DND-41 (cell line): ENCODE measurements at regions not wholly inside any gene's neighbourhood (a gene's known extent, or its start where the extent isn't known, plus 50 kb on each side); places are given as distances from the start of the nearest gene placed in this dataset.

Experiments
- ATAC-seq: fragments of 200-7000 bp; cut with Tn5 transposase; 3 replicates; pipeline ENCODE4 v1.9.1; 2021; ENCODE audit warnings: low read depth; ENCODE audit not compliant: insufficient read depth
- DNase-seq: peaks from one replicate; pipeline ENCODE4 v3.0.0-alpha.2; 2020
- H2AFZ ChIP-seq: 2 replicates; pipeline ENCODE4 v1.6.0; 2012; ENCODE audit warnings: low read depth, low read length
- H3K27ac ChIP-seq: 2 replicates; pipeline ENCODE4 v1.5.1; 2012; ENCODE audit warnings: low read length, inconsistent platforms
- H3K27me3 ChIP-seq: fragments of 200-600 bp; sonication (generic); 2 replicates; pipeline ENCODE4 v1.6.0; 2012; ENCODE audit warnings: low read length, mild to moderate bottlenecking, inconsistent platforms; ENCODE audit not compliant: insufficient read depth, poor library complexity
- H3K36me3 ChIP-seq: 2 replicates; pipeline ENCODE4 v1.5.1; 2012; ENCODE audit warnings: low read length, inconsistent platforms; ENCODE audit not compliant: insufficient read depth
- H3K4me1 ChIP-seq: 2 replicates; pipeline ENCODE4 v1.5.1; 2012; ENCODE audit warnings: mild to moderate bottlenecking, low read length; ENCODE audit not compliant: insufficient read depth
- H3K4me2 ChIP-seq: 2 replicates; pipeline ENCODE4 v1.6.0; 2012; ENCODE audit warnings: mild to moderate bottlenecking, moderate library complexity, low read length, inconsistent platforms; ENCODE audit not compliant: insufficient read depth
- H3K4me3 ChIP-seq, 2 experiments: fragments of 200-600 bp in 1 of 2; shearing (Covaris generic) in 1 of 2; 2 replicates each; pipeline ENCODE4 v1.5.1; 2012 to 2016; ENCODE audit warnings: inconsistent platforms in 2 of 2, low read length in 2 of 2, mild to moderate bottlenecking in 2 of 2, low read depth in 1 of 2, moderate library complexity in 1 of 2
- H3K79me2 ChIP-seq: 2 replicates; pipeline ENCODE4 v1.6.0; 2012; ENCODE audit warnings: low read length, inconsistent platforms; ENCODE audit not compliant: insufficient read depth
- H3K9ac ChIP-seq: 2 replicates; pipeline ENCODE4 v1.6.0; 2012; ENCODE audit warnings: low read depth, mild to moderate bottlenecking, inconsistent platforms, low read length, moderate library complexity
- H3K9me3 ChIP-seq: 2 replicates; pipeline ENCODE4 v1.5.1; 2012; ENCODE audit warnings: low read length, moderate library complexity, mild to moderate bottlenecking, inconsistent platforms; ENCODE audit not compliant: insufficient read depth, severe bottlenecking
- H4K20me1 ChIP-seq: 2 replicates; pipeline ENCODE4 v1.6.0; 2012; ENCODE audit warnings: low read length; ENCODE audit not compliant: insufficient read depth
- EZH2 ChIP-seq: IDR thresholded peaks from 3 replicates; pipeline ENCODE4 v1.6.1; 2012; ENCODE audit warnings: borderline replicate concordance, low read depth, mild to moderate bottlenecking, moderate library complexity, low read length, inconsistent platforms; ENCODE audit not compliant: severe bottlenecking
- TF ChIP-seq, protein P1 (sequence below): IDR thresholded peaks from 2 replicates; pipeline ENCODE4 v1.5.1; 2012; ENCODE audit warnings: borderline replicate concordance, low read length, moderate library complexity, mild to moderate bottlenecking; ENCODE audit not compliant: poor library complexity, severe bottlenecking; ENCODE audit errors: extremely low read depth

DNA sequence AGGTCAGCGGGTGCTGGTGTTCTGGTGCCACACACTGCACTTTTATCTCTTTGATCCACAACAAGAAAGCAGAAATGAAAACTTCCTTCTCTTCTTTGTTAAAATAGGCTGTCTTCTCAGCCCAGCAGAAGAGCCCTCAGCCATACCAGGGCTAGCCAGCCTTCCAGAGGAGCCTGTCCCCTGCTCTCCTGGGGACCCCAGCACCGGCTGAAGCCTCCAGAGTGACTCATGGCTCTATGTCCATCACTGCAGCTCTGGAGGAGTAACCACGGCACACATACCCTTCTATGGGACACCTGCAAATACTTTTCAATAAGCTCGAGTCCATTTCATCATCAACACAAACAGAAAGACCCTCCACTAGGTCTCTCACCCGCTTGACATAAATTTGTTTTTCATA lies 135.6 kb upstream of the CST7 start:
- Histone ChIP-seq H2AFZ (no peak overlapping the region), H4K20me1 (no peaks in the 10 kb centered on the region), H3K27me3 (no peaks in the 10 kb centered on the region), H3K79me2 (no peaks in the 10 kb centered on the region), H3K27ac (no peak overlapping the region), H3K4me3 (no peak overlapping the region), H3K4me1 (no peaks in the 10 kb centered on the region), H3K9me3 (no peaks in the 10 kb centered on the region), H3K9ac (no peak overlapping the region), H3K36me3 (no peaks in the 10 kb centered on the region), H3K4me2 (no peak overlapping the region)
- no peak for ATAC-seq
- no peak for TF ChIP-seq EZH2
- TF ChIP-seq, protein P1, sequence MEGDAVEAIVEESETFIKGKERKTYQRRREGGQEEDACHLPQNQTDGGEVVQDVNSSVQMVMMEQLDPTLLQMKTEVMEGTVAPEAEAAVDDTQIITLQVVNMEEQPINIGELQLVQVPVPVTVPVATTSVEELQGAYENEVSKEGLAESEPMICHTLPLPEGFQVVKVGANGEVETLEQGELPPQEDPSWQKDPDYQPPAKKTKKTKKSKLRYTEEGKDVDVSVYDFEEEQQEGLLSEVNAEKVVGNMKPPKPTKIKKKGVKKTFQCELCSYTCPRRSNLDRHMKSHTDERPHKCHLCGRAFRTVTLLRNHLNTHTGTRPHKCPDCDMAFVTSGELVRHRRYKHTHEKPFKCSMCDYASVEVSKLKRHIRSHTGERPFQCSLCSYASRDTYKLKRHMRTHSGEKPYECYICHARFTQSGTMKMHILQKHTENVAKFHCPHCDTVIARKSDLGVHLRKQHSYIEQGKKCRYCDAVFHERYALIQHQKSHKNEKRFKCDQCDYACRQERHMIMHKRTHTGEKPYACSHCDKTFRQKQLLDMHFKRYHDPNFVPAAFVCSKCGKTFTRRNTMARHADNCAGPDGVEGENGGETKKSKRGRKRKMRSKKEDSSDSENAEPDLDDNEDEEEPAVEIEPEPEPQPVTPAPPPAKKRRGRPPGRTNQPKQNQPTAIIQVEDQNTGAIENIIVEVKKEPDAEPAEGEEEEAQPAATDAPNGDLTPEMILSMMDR, result no peak
- DNase-seq, result no peak

DNA sequence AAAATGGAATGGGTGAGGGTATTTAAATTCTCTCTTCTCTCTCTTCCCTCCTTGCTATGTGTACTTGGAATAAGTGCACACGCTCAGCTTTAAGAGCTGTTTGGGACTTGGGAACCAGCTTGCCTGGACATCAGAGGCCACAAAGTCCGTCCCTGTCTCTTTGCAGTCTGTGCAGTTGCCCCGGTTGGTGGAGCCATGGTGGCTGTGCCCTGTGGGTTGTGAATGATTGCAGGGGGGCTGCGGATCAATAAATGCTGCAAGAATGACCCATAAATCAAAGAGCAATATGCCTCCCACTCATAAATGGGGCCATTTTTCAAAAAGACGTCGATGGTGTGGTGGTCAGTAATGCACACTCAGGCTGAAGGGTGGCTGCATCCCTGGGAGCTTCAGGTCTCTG lies 135.1 kb upstream of the CST7 start:
- no peak overlapping the region for H3K27ac ChIP-seq
- no peak for DNase-seq
- no peaks in the 10 kb centered on the region for H3K36me3 ChIP-seq
- H2AFZ ChIP-seq, result no peak overlapping the region
- H3K79me2 ChIP-seq, result no peaks in the 10 kb centered on the region
- H3K4me3 ChIP-seq, result no peak overlapping the region
- H3K9ac ChIP-seq, result no peak overlapping the region
- no peak for ATAC-seq
- H4K20me1 ChIP-seq, result no peaks in the 10 kb centered on the region
- no peaks in the 10 kb centered on the region for H3K9me3 ChIP-seq
- no peaks in the 10 kb centered on the region for H3K4me1 ChIP-seq
- H3K27me3 ChIP-seq, result no peaks in the 10 kb centered on the region
- TF ChIP-seq EZH2, result no peak
- TF ChIP-seq, protein P1, result no peak
- no peak overlapping the region for H3K4me2 ChIP-seq

DNA sequence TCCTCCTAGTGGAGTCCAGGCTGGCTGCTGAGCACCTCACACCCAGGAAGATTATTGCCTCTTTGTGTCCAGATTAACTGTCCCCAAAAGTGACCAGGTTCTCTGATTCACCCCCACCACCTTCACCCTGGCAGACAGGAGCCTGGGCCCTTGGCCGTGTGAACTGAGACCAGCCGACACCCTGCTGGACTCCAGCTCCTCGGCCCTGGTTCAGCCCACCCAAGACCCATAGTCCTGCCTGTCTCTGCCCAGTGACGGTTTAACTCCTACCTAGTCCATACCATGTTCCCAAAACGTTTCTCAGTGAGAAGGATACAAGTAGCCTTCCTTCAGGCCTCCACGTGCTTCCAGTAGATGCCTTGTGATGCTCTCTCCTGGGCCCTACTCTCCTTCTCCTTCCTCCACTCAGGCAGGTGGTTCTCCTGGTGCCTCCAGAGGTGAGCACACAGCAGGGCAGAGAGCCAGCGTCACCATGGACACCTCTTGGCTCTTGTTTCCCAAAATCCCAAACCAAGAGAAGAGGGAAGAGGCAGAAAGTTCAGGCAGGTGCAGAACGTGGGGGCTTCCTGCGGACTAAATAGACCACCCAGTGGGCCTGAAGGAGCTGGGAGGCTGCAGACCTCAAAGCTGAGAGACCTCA lies 134.4 kb upstream of the CST7 start:
- Histone ChIP-seq H3K4me2 (no peak overlapping the region), H3K9ac (no peak overlapping the region), H3K36me3 (no peaks in the 10 kb centered on the region), H3K4me3 (no peak overlapping the region), H3K27me3 (no peaks in the 10 kb centered on the region), H4K20me1 (no peaks in the 10 kb centered on the region), H3K4me1 (no peaks in the 10 kb centered on the region), H3K27ac (no peak overlapping the region), H3K9me3 (no peaks in the 10 kb centered on the region), H3K79me2 (no peaks in the 10 kb centered on the region), H2AFZ (no peak overlapping the region)
- DNase-seq, result no peak
- TF ChIP-seq, protein P1, result no peak
- TF ChIP-seq EZH2, result no peak
- no peak for ATAC-seq
